ENCODE measurements at regions not wholly inside any gene's neighbourhood (a gene's known extent, or its start where the extent isn't known, plus 50 kb on each side); places are given as distances from the start of the nearest gene placed in this dataset.
A peak's percentile ranks its signal among the peaks of the same experiment; 100 is the strongest.

DNA sequence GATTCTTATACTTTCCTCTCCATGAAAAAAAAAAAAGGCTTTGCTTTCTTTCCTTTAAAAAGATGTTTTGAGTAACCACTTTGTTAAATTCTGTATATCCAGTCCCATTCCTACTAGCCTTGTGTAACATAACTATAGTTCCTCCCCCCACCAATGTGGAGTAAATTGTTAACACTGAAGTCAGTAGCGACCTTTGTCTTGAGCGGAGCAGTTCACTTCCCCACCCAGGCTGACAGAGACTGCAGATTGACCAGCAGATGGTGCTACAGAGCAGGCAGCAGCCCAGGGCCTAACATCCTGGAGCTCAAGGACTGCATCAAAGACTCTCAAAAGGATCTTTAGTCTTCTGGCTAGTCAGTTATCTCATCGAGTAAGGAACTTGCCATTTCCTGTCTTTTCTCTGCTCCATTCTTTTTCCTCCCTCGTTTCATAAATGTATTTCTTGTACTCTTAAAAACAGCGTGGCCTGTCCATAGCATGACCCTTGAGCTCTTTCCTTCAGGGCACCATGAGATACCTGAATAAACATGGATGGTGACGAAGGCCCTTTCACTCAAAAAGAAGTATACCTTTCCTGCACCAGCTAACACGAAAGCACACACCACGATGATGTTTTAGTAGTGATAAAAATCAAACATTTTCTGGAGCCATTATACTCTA is 503.5 kb upstream of the PKN2 start:
- TF ChIP-seq, protein P1, sequence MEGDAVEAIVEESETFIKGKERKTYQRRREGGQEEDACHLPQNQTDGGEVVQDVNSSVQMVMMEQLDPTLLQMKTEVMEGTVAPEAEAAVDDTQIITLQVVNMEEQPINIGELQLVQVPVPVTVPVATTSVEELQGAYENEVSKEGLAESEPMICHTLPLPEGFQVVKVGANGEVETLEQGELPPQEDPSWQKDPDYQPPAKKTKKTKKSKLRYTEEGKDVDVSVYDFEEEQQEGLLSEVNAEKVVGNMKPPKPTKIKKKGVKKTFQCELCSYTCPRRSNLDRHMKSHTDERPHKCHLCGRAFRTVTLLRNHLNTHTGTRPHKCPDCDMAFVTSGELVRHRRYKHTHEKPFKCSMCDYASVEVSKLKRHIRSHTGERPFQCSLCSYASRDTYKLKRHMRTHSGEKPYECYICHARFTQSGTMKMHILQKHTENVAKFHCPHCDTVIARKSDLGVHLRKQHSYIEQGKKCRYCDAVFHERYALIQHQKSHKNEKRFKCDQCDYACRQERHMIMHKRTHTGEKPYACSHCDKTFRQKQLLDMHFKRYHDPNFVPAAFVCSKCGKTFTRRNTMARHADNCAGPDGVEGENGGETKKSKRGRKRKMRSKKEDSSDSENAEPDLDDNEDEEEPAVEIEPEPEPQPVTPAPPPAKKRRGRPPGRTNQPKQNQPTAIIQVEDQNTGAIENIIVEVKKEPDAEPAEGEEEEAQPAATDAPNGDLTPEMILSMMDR (IDR thresholded peaks at IDR 0.05 in 4 of 5, conservative IDR thresholded peaks at IDR 0.05 in 1 of 5): peak in 3 of 5 experiments; percentile 16 to 66 (median 57)
- no peak for TF ChIP-seq POLR2A (IDR thresholded peaks at IDR 0.05)

All from gastrocnemius medialis (tissue), 4 donors.